Esophagus muscularis mucosa (tissue), 4 donors: ENCODE measurements at regions not wholly inside any gene's neighbourhood (a gene's known extent, or its start where the extent isn't known, plus 50 kb on each side); places are given as distances from the start of the nearest gene placed in this dataset.
A peak's percentile ranks its signal among the peaks of the same experiment; 100 is the strongest.

ENCODE experiments used
- DNase-seq: peaks from one replicate; pipeline ENCODE4 v3.0.0-alpha.2; 2017; ENCODE audit errors: extremely low spot score
- H3K27ac ChIP-seq, 4 donors: fragments of 200-600 bp; sonication (generic); replicated peaks in 1 of 4; 1 replicate in 3 of 4; 2 replicates in 1 of 4; pipeline ENCODE4 v1.5.1; 2016 to 2019; ENCODE audit warnings: mild to moderate bottlenecking in 1 of 4
- H3K27me3 ChIP-seq, 4 donors: fragments of 200-600 bp; sonication (generic); one replicate each; pipeline versions ENCODE4 v1.5.1 to v1.6.0; 2016 to 2019
- H3K36me3 ChIP-seq, 4 donors: fragments of 200-600 bp; sonication (generic); one replicate each; pipeline ENCODE4 v1.5.1; 2016 to 2019
- H3K4me1 ChIP-seq, 4 donors: fragments of 200-600 bp; sonication (generic); one replicate each; pipeline ENCODE4 v1.5.1; 2016 to 2019
- H3K4me3 ChIP-seq, 4 donors: fragments of 200-600 bp; sonication (generic); 1 replicate in 2 of 4; 2 replicates in 2 of 4; pipeline ENCODE4 v1.5.1; 2016 to 2019; ENCODE audit warnings: mild to moderate bottlenecking in 4 of 4, moderate library complexity in 1 of 4
- H3K9me3 ChIP-seq, 4 donors: fragments of 200-600 bp; sonication (generic); 1 replicate in 3 of 4; 2 replicates in 1 of 4; pipeline ENCODE4 v1.5.1; 2016 to 2019
- EP300 ChIP-seq: sonication (generic); formaldehyde crosslinking; IDR thresholded peaks from one replicate; pipeline ENCODE4 v1.6.1; 2017; ENCODE audit warnings: antibody characterized with exemption
- POLR2A ChIP-seq: fragments of 450-650 bp; IDR thresholded peaks from one replicate; pipeline ENCODE4 v1.6.1; 2017; ENCODE audit warnings: antibody characterized with exemption, moderate library complexity, mild to moderate bottlenecking, low read depth
- POLR2AphosphoS5 ChIP-seq, 2 donors: sonication (generic); formaldehyde crosslinking; IDR thresholded peaks; one replicate each; pipeline ENCODE4 v1.6.1; 2017; ENCODE audit warnings: antibody characterized with exemption in 2 of 2
- WGBS: methylation state at CpG from one replicate; pipeline ENCODE4 v1.1.5; 2018; 5-methylcytosine and 5-hydroxymethylcytosine counted together
- intact Hi-C: fragments of 100-400 bp; cut with DNase I; formaldehyde crosslinking; loops from one replicate; pipeline ENCODE4 v1.15.1; 2023
- TF ChIP-seq, protein P1 (sequence below), 3 experiments: fragments of 200-600 bp in 2 of 3; fragments of 450-650 bp in 1 of 3; sonication (generic) in 2 of 3; IDR thresholded peaks; one replicate each; pipeline ENCODE4 v1.5.1; 2017 to 2019; ENCODE audit warnings: antibody characterized with exemption in 3 of 3, mild to moderate bottlenecking in 2 of 3, moderate library complexity in 1 of 3

DNA sequence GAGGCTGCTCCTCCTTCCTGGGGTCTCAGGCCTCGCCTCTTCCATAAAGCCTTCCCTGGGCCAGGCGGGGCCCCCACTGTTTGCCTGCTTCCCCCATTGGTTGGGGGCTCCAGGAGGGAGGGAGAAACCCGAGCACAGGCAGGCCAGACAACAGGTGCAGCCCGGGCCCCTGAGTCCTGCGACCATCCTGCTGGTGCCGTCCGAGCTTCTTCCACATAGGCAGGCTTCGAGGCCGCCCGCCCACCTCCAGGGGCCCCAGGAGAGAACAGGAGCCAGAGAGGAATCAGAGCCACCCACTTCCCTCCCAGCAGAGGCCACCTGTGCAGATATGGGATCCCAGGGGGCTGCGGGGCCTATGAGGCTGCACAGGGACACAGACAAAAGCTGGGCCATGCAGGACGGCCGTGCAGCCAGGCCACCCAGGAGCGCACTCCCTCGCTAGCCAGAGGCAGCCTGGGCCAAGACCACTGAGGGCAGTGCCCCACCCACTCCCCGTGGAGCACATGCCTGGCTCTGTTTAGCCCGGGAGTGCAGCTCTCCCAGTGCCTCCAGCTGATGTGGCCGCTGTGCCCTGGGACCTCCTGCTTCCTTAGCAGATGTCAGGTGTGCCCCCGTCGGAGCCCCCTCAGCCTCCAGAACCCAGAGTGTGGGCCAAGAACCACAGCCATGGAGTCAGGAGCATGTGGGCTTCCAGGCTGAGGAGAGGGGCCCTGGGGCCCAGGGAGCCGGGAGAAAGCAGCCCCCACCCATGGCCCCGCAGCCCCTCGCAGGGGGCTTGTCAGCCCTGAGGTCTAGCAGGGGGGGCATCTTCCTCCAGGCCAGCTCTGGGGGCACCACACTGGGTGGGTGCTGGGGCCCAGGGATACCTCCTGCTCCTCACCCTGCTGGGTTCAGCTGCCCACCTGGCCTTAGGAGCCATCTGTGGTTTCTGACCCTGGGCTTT, 59.9 kb upstream of the INPP5A start:
- 88% methylated on average over 14 of the region's 23 CpGs for WGBS
- Histone ChIP-seq H3K27ac (no peak overlapping the region), H3K4me3 (no peak overlapping the region), H3K36me3 (no peaks in the 10 kb centered on the region), H3K4me1 (peaks cover 4 to 54% (median 45%) of the 10 kb centered on the region in 4 donors), H3K9me3 (no peaks in the 10 kb centered on the region), H3K27me3 (no peaks in the 10 kb centered on the region)
- intact Hi-C loops: no loop called here
- no peak for TF ChIP-seq EP300
- TF ChIP-seq POLR2A: no peak
- TF ChIP-seq POLR2AphosphoS5 (IDR thresholded peaks at IDR 0.05): no peak
- TF ChIP-seq, protein P1, sequence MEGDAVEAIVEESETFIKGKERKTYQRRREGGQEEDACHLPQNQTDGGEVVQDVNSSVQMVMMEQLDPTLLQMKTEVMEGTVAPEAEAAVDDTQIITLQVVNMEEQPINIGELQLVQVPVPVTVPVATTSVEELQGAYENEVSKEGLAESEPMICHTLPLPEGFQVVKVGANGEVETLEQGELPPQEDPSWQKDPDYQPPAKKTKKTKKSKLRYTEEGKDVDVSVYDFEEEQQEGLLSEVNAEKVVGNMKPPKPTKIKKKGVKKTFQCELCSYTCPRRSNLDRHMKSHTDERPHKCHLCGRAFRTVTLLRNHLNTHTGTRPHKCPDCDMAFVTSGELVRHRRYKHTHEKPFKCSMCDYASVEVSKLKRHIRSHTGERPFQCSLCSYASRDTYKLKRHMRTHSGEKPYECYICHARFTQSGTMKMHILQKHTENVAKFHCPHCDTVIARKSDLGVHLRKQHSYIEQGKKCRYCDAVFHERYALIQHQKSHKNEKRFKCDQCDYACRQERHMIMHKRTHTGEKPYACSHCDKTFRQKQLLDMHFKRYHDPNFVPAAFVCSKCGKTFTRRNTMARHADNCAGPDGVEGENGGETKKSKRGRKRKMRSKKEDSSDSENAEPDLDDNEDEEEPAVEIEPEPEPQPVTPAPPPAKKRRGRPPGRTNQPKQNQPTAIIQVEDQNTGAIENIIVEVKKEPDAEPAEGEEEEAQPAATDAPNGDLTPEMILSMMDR (IDR thresholded peaks at IDR 0.05): no peak
- no peak for DNase-seq

DNA sequence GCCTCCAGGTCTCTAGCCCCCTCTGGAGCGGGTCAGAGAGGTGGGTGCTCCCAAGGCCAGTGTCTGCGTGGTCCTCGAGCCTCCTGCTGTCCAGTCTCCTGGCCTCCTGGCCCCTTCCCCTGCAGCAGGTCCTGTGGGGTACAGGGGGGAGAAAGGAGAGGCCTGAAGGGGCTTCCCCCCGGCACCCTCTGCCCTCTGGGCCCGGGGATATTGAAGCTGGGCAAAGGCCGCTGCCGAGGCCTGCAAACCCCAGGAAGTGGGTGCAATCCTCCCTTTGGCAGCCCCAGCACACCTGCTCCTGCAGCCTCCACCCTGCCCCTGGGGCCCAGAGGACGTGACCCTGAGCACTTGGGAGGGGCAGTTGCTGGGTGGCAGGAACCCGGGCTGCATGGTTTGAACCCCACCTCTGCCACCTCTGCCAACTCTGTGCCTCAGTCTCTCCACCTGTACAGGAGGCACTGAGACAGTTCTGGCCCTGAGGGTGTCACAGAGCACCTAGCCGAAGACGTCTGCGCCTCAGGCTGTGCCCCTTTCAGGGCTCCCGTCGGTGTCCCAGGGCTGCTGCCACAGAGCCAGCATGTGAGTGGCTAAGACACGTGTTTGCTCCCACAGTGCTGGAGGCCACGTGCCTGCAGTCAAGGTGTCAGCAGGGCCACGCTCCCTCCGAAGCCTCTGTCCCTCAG, 59.1 kb upstream of the INPP5A start:
- intact Hi-C loops: no loop called here
- Histone ChIP-seq H3K27me3 (no peaks in the 10 kb centered on the region), H3K27ac (no peak overlapping the region), H3K4me3 (no peak overlapping the region), H3K9me3 (no peaks in the 10 kb centered on the region), H3K36me3 (no peaks in the 10 kb centered on the region), H3K4me1 (peaks cover 4 to 59% (median 52%) of the 10 kb centered on the region in 4 donors)
- no peak for DNase-seq
- 82% methylated on average over 2 of the region's 18 CpGs for WGBS
- TF ChIP-seq, protein P1 (IDR thresholded peaks at IDR 0.05): no peak
- no peak for TF ChIP-seq EP300

DNA sequence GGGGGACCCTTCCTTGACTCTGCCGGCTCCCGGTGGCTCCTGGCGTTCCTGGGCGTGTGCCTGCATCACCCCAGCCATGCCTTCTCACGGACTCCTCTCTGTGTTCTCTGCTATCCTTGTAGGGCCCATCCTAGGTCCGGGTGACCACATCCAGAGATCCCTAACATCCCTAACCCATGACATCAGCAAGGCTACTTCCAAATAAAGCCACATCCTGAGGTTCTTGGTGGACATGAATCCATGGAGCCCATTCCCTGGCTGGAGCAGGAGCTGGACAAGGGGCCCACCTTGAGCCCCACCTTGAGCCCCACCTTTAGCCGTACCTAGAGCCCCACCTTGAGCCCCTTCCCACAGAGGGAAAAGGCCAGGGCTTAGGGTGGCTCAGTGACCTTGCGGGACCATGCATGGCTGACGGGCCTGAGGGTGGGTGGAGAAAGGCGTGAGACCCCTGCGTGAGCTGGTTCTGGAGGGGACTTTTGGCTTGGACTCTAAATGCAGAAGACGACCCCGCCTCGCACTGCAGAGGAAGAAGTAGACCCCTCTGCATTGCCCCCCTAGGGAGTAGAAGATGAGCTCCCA, 58.5 kb upstream of the INPP5A start:
- DNase-seq: no peak
- peaks cover 4 to 59% (median 54%) of the 10 kb centered on the region in 4 donors for H3K4me1 ChIP-seq
- H3K27me3 ChIP-seq: no peaks in the 10 kb centered on the region
- H3K36me3 ChIP-seq: no peaks in the 10 kb centered on the region
- no peak overlapping the region for H3K4me3 ChIP-seq
- H3K27ac ChIP-seq: no peak overlapping the region
- TF ChIP-seq EP300: no peak
- no peak for TF ChIP-seq POLR2A
- no peaks in the 10 kb centered on the region for H3K9me3 ChIP-seq
- intact Hi-C loops: no loop called here
- WGBS: 94% methylated on average over 11 of the region's 14 CpGs

DNA sequence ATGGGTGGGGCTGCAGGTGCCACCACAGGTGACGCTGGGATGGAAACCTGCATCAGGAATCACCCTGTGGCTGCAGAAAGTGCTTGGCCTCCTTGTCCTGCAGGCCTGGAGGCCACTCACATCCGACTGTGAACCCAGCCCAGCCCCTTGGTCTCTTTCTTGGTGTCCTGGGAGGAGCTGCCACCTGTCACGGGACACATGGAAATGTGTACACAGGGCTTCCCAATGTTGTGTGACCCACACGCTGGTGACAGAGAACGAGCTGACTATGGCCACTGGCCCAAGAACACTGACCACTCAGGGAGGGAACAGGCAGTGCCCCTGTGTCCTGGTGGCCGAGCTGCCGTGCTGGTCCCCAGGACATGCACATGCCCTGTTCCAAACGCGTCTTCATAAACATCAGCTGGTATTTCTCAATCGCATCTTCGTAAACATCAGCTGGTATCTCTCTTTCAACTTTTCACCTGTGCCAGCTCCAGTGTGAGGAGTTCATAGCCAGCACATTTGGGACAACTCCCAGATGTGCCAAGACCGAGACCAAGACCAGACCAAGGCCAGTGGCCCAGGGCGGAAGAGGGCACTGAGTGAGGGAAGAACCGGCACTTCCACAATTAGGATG, 57.9 kb upstream of the INPP5A start:
- no peaks in the 10 kb centered on the region for H3K36me3 ChIP-seq
- H3K27me3 ChIP-seq: no peaks in the 10 kb centered on the region
- TF ChIP-seq POLR2AphosphoS5 (IDR thresholded peaks at IDR 0.05) (no peak), POLR2A (no peak), EP300 (no peak)
- TF ChIP-seq, protein P1 (IDR thresholded peaks at IDR 0.05): no peak
- 89% methylated on average over 14 of the region's 14 CpGs for WGBS
- H3K27ac ChIP-seq: peak overlapping the region in 1 of 4 donors; percentile 26
- H3K4me1 ChIP-seq: peaks cover 4 to 59% (median 54%) of the 10 kb centered on the region in 4 donors
- DNase-seq: no peak
- H3K9me3 ChIP-seq: no peaks in the 10 kb centered on the region
- intact Hi-C loops: no loop called here
- H3K4me3 ChIP-seq: no peak overlapping the region
